Heart right ventricle (tissue), 16 donors: ENCODE measurements at regions not wholly inside any gene's neighbourhood (a gene's known extent, or its start where the extent isn't known, plus 50 kb on each side); places are given as distances from the start of the nearest gene placed in this dataset.

Source experiments
- ATAC-seq, 8 donors: fragments of 200-7000 bp; cut with Tn5 transposase; one replicate each; pipeline ENCODE4 v1.9.1; 2020; ENCODE audit warnings: mild to moderate bottlenecking in 8 of 8, moderate library complexity in 8 of 8, moderate number of reproducible peaks in 1 of 8
- DNase-seq, 2 donors: peaks; one replicate each; pipeline ENCODE4 v3.0.0-alpha.2; 2020
- H3K27ac ChIP-seq, 10 donors: fragments of 200-600 bp; sonication (generic) in 2 of 10; one replicate each; pipeline versions ENCODE4 v1.5.0 to v1.8.0; 2020 to 2022; ENCODE audit warnings: mild to moderate bottlenecking in 3 of 10
- H3K27me3 ChIP-seq, 7 donors: fragments of 200-600 bp; one replicate each; pipeline ENCODE4 v1.8.0; 2021 to 2022; ENCODE audit warnings: mild to moderate bottlenecking in 2 of 7
- H3K36me3 ChIP-seq, 9 donors: fragments of 200-600 bp; sonication (generic) in 1 of 9; one replicate each; pipeline versions ENCODE4 v1.5.0 to v1.8.0; 2020 to 2022; ENCODE audit warnings: mild to moderate bottlenecking in 2 of 9
- H3K4me1 ChIP-seq, 9 donors: fragments of 200-600 bp; sonication (generic) in 1 of 9; one replicate each; pipeline versions ENCODE4 v1.5.0 to v1.8.0; 2020 to 2022; ENCODE audit warnings: mild to moderate bottlenecking in 4 of 9
- H3K4me3 ChIP-seq, 10 donors: fragments of 200-600 bp; sonication (generic) in 2 of 10; one replicate each; pipeline versions ENCODE4 v1.5.0 to v1.8.0; 2020 to 2022; ENCODE audit warnings: mild to moderate bottlenecking in 7 of 10, moderate library complexity in 2 of 10
- H3K9me3 ChIP-seq, 11 donors: fragments of 200-600 bp in 10 of 11; sonication (generic) in 2 of 11; one replicate each; pipeline versions ENCODE4 v1.5.0 to v1.8.0; 2013 to 2022; ENCODE audit warnings: mild to moderate bottlenecking in 2 of 11, control low read depth in 1 of 11, moderate library complexity in 1 of 11
- whole genome bisulfite sequencing, 2 donors: extraction: QIAGEN DNeasy Blood & Tissue Kit; methylation state at CpG; one replicate each; pipeline ENCODE4 v1.1.7; 2013; ENCODE audit warnings: inconsistent platforms in 1 of 2; 5-methylcytosine and 5-hydroxymethylcytosine counted together
- intact Hi-C, 10 donors: fragments of 100-400 bp; cut with DNase I; formaldehyde crosslinking; loops; one replicate each; pipeline versions ENCODE4 v1.11.1 to v1.14.2; 2022
- TF ChIP-seq, protein P1 (sequence below), 9 donors: fragments of 200-600 bp; sonication (generic) in 2 of 9; IDR thresholded peaks; one replicate each; pipeline versions ENCODE4 v1.5.0 to v1.8.0; 2021 to 2022; ENCODE audit warnings: antibody characterized with exemption in 9 of 9, mild to moderate bottlenecking in 5 of 9, moderate library complexity in 1 of 9
- donor health status: Arrhythmogenic right ventricular cardiomyopathy.
- donor health status: ischemic (EF 13 %, LVEDD 7.1; RV severe dilation, severe dysfunction).
- donor health status: healthy with polysubstance abuse.
- donor health status: DM: no; HTN: yes; CAD: no.
- donor health status: DM: no; HTN: no; CAD: no.
- donor health status: ischemic (EF 25% LVEDD 6.9; RV normal size, moderate dysfunction).
- donor health status: ischemic (EF 25% LVEDD 5.7; RV mildly dilated, moderate dysfunction).
- donor health status: healthy.
- donor health status: DM: yes; HTN: yes; CAD: no.
- donor health status: Ischemic cardiomyopathy.
- donor health status: ischemic (EF 35%, LVEDD 5.7; RV mildly dilated, moderate dysfunction).
- donor health status: nonischemic (EF 11% LVEDD 7.7; RV severe dilation, severe dysfunction).
- donor health status: DM: yes; HTN: yes; CAD: no.
- donor health status: PGD.
- donor health status: ischemic (EF 29% LVEDD 5.4; RV normal size, mild dysfunction).
- donor health status: nonischemic (EF 23%, LVEDD 6.1; RV moderate dilation, normal function).

DNA sequence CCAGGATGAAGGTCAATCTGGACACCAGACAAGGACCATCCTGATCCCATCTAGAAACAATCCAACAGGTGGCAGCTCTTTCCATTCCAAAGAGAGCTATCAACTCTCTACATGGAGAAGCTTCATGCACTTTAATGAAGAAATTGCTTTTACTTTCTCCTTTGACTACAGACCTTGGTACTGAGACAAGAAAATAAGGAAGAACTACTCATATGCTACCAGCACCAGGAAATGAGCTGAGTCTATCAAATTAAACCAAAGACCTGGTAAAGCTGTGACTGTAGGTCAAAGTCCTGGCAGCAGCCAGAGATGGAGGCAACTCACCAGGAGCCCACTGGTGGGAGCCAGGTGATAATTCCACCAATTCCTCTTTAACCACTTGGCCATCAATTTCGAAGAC is 64.3 kb upstream of the LRRC8B start:
- ATAC-seq (no peak), DNase-seq (no peak)
- peaks cover 0 to 22% (median 8%) of the 10 kb centered on the region in 7 donors for H3K27me3 ChIP-seq
- H3K36me3 ChIP-seq: no peaks in the 10 kb centered on the region
- H3K9me3 ChIP-seq: no peaks in the 10 kb centered on the region
- H3K4me3 ChIP-seq: no peak overlapping the region
- H3K4me1 ChIP-seq: no peaks in the 10 kb centered on the region
- 92 to 96% methylated on average over 1 of the region's 1 CpG for WGBS, 2 donors
- TF ChIP-seq, protein P1, sequence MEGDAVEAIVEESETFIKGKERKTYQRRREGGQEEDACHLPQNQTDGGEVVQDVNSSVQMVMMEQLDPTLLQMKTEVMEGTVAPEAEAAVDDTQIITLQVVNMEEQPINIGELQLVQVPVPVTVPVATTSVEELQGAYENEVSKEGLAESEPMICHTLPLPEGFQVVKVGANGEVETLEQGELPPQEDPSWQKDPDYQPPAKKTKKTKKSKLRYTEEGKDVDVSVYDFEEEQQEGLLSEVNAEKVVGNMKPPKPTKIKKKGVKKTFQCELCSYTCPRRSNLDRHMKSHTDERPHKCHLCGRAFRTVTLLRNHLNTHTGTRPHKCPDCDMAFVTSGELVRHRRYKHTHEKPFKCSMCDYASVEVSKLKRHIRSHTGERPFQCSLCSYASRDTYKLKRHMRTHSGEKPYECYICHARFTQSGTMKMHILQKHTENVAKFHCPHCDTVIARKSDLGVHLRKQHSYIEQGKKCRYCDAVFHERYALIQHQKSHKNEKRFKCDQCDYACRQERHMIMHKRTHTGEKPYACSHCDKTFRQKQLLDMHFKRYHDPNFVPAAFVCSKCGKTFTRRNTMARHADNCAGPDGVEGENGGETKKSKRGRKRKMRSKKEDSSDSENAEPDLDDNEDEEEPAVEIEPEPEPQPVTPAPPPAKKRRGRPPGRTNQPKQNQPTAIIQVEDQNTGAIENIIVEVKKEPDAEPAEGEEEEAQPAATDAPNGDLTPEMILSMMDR (IDR thresholded peaks at IDR 0.05): no peak
- intact Hi-C loops: loop anchor here in 1 of 10 donors (5.0 kb wide), 1 partner anchor 463 kb away; no protein-coding TSS in a partner anchor
- no peak overlapping the region for H3K27ac ChIP-seq

DNA sequence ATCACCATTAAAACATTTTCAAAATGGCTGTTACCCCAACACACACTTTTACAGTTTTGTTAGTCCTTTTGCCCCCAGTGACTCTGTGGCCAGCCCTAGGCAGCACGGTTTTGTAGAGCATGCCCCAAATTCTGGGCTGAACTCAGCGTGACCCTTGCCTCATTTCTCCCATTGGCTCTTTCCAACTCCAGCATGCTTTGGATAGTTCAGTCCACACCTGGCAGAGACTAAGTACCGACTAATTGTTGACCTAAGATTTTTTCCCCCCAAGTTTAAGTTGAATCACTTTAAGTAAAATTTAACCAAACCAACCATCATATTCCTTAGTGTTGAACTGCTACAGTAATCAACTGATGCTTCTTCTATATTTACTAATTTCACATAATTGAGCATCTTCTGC is 62.4 kb upstream of the LRRC8B start:
- intact Hi-C loops: loop anchor here in 1 of 10 donors (5.0 kb wide), 1 partner anchor 465 kb away; no protein-coding TSS in a partner anchor
- ATAC-seq (no peak), DNase-seq (no peak)
- peaks cover 0 to 13% (median 0%) of the 10 kb centered on the region in 9 donors for H3K4me1 ChIP-seq
- H3K9me3 ChIP-seq: no peaks in the 10 kb centered on the region
- TF ChIP-seq, protein P1 (IDR thresholded peaks at IDR 0.05): no peak
- H3K36me3 ChIP-seq: no peaks in the 10 kb centered on the region
- H3K27me3 ChIP-seq: peaks cover 0 to 22% (median 8%) of the 10 kb centered on the region in 7 donors
- 68 to 72% methylated on average over 3 of the region's 3 CpGs for WGBS, 2 donors
- no peak overlapping the region for H3K4me3 ChIP-seq
- H3K27ac ChIP-seq: no peak overlapping the region

DNA sequence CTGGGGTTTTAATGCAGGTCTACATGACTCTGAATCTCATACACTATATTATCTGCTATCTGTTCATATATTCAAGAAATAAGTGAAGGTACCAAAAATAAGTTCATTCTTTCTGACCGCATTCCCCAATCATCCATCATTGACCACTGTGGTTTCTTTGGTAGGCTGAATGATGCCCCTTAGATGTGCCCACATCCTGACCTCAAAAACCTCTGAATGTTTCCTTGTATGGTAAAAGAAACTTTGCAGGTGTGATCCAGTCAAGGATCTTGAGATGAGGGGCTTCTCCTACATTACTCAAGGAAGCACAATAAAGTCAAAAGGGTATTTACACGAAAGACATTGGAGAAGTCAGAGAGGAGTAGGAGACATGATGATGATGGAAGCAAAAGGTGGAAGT is 60.6 kb upstream of the LRRC8B start:
- Histone ChIP-seq H3K9me3 (no peaks in the 10 kb centered on the region), H3K36me3 (no peaks in the 10 kb centered on the region), H3K27ac (no peak overlapping the region), H3K4me1 (peaks cover 0 to 13% (median 0%) of the 10 kb centered on the region in 9 donors), H3K27me3 (peaks cover 0 to 22% (median 8%) of the 10 kb centered on the region in 7 donors), H3K4me3 (no peak overlapping the region)
- 45 to 67% methylated on average over 2 of the region's 2 CpGs for WGBS, 2 donors
- TF ChIP-seq, protein P1 (IDR thresholded peaks at IDR 0.05): no peak
- no peak for ATAC-seq
- intact Hi-C loops: loop anchor here in 1 of 10 donors (5.0 kb wide), 1 partner anchor 467 kb away; no protein-coding TSS in a partner anchor
- no peak for DNase-seq

DNA sequence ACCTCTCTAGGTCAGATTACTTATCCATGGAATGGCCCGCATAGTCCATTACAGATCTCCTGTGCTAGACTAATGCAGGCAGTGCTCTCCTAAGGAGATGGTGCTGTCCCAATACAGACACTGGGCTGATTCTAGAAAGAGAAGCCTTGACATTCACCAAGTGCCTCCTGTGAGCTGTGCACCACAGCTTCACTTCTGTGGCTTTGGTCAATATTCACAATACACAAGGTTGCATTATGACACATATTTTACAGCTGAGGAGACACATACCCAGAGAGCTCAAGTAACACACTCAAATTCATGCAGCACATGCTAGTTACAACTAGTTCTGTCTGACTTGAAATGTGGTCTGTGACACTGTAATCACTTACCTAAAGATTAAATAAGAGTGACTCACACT is 59.4 kb upstream of the LRRC8B start:
- H3K4me3 ChIP-seq: no peak overlapping the region
- no peaks in the 10 kb centered on the region for H3K36me3 ChIP-seq
- WGBS, 2 donors: 93 to 100% methylated on average over 1 of the region's 1 CpG
- peaks cover 0 to 22% (median 8%) of the 10 kb centered on the region in 7 donors for H3K27me3 ChIP-seq
- ATAC-seq (no peak), DNase-seq (no peak)
- H3K4me1 ChIP-seq: peaks cover 0 to 13% (median 0%) of the 10 kb centered on the region in 9 donors
- TF ChIP-seq, protein P1 (IDR thresholded peaks at IDR 0.05): no peak
- no peak overlapping the region for H3K27ac ChIP-seq
- intact Hi-C loops: no loop called here
- no peaks in the 10 kb centered on the region for H3K9me3 ChIP-seq
